Hematopoietic multipotent progenitor cell treated with erythropoietin and hydrocortisone succinate and interleukin-3 and kit ligand, for 4 days (in vitro differentiated cells): ENCODE measurements at regions not wholly inside any gene's neighbourhood (a gene's known extent, or its start where the extent isn't known, plus 50 kb on each side); places are given as distances from the start of the nearest gene placed in this dataset.

Experiments used
- DNase-seq: peaks from one replicate; pipeline ENCODE4 v3.0.0-alpha.2; 2015

DNA sequence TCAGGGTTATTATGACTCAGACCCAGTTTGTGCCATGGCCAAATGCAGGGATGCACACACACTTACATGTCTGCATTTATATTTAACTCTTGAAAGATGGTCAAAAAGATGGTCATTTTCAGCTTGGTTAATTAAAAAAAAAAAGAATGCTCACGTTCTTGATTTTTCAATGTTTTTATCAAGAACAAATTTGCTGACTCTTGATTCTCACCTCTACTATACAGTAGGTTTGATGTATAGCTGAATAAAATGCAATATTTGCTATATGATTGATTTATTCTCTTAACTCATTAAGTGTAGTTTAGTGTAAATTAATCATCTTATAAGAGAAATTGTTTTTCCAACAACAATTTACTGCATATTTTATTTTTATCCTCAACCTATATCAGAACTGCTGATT, 160.4 kb downstream of the SLIT2 start:
- no peak for DNase-seq

- no peak for DNase-seq
These were observed 165.1 kb downstream of the SLIT2 start for GRCh38 chr4:20416800-20417199.

DNA sequence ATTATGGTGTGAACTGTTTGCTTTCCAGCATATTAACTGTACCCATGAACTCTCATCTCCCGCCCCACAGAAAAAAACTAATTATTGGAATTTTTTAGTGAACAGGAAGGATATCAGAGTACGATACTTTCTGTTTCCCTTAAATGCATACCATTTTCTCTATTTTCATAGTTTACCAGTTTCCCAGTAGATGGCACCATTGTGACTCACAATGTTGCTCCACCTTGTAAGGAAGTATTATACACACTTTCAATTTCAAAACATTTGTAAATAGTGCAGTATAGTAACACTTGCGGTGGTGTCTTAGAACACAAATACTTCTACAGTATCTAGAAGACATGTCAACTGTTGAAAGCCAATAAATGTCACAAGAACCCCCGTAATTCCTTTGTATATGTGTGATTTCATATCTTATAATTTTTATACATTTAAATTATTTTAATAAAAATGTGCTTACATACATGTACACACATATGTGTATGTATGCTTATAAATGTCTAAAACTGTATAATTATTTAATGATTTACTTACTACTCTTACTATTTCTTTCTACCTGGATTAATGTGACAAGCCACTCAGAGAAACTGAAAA, 167.3 kb downstream of the SLIT2 start:
- peak; percentile 85 for DNase-seq

DNA sequence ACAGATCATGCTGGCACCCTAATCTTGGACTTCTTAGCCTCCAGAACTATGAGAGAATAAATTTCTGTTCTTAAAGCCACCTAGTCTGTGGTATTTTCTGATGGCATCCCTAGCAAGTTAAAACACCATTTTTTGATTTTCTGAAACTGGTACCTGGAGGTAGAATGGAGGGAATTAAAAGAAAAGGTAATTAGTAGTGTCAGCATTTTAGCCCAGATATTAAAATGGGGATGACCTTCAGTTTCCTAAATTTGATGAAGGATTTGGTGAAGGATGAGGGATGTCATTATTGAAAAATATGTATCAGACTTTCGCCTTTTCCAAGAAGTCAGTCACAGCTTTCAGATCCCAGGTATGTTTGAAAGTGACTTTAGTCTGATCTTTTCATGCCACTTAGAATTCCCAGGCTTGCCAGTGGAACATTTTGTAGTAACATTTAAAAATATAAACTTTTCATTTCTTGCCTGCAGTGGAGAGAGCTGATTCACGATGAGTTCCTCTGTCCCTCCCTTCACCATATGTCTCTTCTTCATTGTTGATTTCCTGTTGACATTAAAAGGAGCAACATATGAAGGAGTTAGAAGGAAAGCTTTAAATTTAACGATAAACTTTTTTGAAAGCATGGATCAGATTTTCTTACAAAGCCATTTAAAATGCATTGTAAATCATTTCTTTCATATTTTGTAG, 169.4 kb downstream of the SLIT2 start:
- no peak for DNase-seq

DNA sequence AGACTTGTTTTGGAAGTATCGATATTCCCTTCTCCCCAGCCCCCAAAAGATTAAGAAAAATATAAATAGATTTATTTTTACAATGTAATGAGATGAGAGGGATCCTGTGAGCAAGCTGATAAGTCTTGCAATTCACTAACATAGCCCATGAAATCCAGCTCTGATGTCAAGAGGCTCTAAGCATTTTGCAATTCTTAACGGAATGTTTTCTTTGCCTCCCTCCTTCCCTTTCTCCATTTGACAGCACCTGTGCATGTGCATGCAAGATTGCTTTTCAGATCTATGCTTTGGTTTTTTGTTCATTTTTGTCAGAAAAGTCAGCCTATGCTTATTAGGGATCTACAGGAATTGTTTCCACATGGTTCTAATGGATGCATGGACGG, 169.9 kb downstream of the SLIT2 start:
- no peak for DNase-seq

DNA sequence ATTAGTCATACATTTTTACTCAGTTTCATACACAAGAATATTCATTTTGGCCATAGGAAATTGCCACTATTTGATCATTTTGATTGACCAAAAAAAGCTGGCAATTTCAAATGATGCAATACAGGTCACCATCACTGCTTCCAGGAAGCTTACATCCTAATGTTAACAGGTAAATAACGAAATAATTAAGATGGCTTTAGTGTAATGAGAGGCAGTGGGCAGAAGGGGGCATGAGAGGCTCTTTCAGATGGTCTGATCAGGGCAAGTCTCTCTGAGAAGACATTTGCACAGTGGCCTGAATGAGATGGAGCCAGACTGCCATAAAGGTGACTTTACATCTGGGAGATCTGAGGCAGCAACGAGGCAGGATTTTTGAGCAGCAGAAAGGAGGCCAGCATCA, 170.7 kb downstream of the SLIT2 start:
- peak; percentile 71 for DNase-seq

GRCh38 chr4:20423420-20423819, 171.7 kb downstream of the SLIT2 start:
- peak; percentile 14 for DNase-seq

- no peak for DNase-seq
These were observed 174.3 kb downstream of the SLIT2 start for GRCh38 chr4:20426028-20426427.

- DNase-seq = peak; percentile 28
These were observed 176.9 kb downstream of the SLIT2 start for GRCh38 chr4:20428436-20429160.

GRCh38 chr4:20430259-20430941, 178.7 kb downstream of the SLIT2 start:
- no peak for DNase-seq

GRCh38 chr4:20431543-20431951, 179.8 kb downstream of the SLIT2 start:
- DNase-seq = no peak

DNA sequence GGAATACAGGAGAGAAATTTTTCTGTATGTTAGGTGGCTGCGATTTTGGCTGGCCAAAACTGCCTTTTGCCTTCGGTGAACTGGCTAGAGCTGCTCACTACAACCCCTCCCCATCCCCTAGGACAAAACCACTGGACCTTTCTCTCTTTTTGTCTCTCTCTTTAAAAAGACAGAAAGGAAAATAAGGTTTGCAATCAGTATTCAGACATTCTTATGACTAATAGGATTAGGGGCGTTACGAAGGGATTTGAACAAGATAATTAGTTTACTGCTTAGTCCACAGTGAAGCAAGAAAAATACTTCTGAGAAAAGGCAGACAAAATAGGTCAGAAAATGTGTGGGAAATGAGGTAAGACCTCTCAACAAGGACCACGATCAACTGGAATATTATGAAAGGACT, 180.4 kb downstream of the SLIT2 start:
- no peak for DNase-seq

DNA sequence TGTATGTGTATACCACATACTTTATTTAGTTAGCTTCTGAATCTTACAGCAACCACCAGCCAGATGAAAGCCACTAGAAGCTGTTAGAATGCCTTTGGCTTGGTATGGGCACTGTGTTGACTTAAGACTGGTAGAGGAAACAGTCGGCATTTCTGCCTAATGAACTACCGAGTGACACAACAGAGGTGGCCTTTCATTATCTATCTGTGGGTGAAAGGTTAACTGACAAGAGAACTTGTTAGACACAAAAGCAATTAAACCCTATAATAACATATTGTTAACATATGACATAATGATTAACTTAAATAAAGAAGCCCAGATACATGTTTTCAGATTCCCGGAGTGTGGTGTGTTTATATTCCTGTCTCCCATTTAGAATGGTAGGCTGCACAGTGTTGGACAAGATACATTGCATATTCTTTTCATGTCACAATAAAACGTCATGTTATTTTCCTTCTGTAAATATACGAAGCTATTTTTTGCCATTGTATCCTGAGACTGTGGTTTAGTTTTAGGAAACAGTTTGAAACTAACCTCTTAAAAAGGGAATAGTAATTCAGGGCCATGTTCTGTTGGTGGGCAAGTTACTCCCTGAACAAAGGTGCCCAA, 181.5 kb downstream of the SLIT2 start:
- no peak for DNase-seq

DNA sequence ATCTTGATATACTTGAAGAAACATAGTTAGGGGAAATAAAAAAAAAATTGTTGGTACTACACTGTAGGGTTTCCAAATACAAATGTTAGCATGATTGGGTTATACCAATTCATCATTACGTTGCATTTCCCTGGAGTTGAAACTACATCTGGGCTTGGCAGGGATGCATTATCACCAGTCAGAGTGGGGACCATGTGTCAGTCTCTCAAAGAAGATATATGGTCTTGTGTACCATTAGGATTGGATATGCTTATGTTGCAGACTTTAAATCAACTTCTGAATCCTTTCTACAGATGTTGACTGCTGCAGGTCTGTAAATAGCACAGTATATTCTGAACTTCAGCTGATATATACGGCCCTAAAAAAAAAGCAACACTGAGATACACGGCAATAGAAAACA, 188.5 kb downstream of the SLIT2 start:
- no peak for DNase-seq

DNA sequence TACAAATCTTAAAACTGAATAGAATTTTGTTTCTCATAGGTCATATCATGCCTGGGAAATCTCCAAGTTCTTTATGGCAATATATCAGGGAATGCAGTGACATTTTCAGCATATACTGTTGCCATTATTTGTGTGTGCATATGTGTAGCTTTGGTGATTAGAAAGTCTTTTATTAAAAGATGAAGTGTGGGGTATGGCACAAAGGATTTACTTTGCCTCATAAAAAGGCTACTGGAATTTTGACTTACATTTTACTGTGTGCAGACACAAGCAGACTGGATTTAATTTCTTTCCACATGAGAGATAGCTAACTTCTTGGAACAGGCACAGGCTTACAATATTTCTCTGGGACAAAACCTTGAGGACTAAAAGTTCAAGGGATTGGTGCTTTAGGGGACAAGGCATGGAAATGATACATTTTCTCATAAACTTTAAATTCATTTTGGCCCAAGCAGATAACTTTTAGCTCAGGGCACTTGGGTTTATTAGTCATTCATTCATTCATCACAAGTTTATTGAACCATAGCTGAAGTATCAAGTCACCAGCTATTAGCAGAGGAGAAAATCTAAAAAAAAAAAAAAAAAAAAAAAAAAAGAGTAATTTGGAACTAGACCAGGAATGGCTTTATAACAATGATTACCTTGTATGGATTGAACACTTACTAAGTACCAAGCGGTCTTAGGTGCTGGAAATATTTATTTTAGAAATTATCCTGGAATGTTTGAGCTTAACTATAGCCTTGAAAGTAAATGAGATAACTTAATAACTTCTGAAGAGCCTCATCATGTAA, 191.5 kb downstream of the SLIT2 start:
- no peak for DNase-seq

DNA sequence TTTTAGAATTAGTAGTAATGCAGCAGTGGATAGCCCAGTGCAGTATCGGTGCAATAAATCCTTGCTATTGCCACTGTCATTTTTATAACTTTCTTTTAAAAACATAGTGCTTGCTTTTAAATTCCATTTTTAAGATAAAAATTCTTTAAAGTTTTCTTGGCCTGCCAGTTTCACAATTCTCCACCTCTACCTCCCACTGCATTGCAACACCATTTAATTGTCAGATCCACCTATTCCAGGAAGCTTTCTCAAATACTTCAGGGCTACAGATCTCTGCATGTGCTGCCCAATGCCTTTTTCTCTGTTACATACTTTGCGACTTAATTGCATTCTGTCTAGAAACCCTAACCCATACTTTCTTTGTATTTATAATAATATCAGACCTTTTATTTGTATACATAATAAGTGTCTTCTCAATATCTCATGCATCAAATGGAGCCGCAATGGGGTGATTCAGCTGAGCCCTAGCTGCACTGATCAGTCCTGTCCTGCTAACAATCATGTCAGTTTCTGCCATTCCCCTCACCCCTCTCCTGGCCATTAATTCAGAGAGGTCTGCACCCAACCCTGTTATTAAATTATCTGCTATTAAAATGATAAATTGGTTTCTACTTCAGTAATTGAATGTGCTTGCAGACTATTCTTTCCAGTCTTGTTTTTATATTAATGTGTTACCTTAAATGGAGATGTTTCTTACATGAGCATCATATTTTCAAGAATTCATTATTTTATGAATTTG, 193.1 kb downstream of the SLIT2 start:
- no peak for DNase-seq

DNA sequence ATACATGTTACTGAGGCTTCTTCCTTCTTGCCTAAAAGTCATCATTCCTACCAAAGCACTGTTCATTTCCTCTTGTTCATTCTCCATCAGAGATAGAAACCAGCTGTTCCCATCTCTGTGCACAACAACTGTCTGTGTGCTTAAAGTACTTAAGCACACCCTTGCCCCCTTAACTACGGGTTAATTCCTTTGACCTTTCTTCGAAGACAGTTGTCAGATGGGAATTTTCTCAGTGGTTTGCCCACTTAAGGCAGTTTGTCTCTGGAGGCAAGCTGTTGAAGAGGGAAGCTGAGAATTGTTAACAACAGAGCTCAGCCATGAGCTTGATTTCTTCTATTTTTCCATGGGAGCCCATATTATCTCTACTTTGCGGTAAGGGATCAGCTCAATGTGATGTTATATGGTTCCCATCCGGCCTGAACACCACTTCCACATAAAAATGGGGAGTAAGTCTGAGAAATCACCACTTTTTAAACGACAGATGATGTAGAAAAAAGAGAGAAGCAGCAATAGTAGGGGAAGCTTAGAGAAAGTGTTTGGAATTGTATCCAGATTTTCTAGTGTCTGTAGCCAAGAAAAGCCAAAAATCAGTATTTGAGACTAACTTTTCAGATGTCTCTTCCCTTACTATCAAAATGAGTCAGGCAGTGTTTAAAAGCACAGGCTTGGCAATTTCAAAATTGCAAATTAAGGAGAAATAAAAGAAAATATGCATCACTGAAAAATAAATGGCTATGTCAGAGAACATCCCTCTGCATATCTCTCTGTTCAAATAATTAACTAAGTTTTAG, 194.4 kb downstream of the SLIT2 start:
- no peak for DNase-seq

GRCh38 chr4:20447103-20447502, 195.4 kb downstream of the SLIT2 start:
- DNase-seq = no peak

DNA sequence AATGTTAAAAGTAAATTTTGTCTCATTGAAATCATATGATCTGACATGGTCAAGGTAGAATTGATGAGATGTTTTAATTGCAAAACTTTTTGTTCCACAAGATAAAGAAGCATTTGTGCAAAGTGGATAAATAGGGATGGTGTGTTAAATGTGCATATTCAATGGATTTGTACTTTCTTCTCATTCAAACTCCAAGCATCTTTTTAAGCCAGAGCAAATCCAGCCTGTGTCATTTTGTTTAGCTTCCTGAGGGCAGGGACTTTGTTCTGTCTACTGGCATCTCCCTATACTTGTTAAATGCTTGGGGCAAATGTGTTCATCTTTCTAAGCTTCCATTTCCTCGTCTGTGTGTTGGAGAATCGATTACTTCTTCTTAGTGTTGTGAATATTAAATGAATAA, 200.3 kb downstream of the SLIT2 start:
- DNase-seq = no peak

DNA sequence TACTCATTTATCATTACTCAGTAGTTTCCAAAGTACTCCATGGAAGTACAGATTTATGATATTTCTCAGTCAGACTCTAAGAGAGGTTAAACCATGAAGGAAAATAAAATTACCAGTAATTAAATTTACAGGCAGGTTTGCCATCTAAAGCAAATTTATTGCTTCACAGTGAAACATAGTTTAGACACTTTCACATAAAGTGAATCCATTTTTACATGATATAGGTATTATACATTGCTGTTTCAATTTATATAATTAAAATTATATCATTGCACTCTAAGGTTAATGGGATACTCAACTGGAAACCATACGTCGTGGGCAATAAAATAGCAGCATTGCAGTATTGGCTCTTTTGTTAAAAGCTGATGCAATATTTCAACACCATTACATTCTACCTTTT, 202.8 kb downstream of the SLIT2 start:
- DNase-seq = no peak

- no peak for DNase-seq
These were observed 204.7 kb downstream of the SLIT2 start for GRCh38 chr4:20456407-20456806.
